ENCODE measurements at regions not wholly inside any gene's neighbourhood (a gene's known extent, or its start where the extent isn't known, plus 50 kb on each side); places are given as distances from the start of the nearest gene placed in this dataset.

- TF ChIP-seq EZH2phosphoT487 (IDR thresholded peaks at IDR 0.05; ENCODE audit: borderline replicate concordance, low read length) (no peak), CTCF (IDR thresholded peaks at IDR 0.05; ENCODE audit: low read depth, low read length, poor library complexity, severe bottlenecking) (no peak)
- H3K4me3 ChIP-seq (ENCODE audit: low read length): no peak overlapping the region
- no peaks in the 10 kb centered on the region for H3K4me1 ChIP-seq (ENCODE audit: control insufficient read depth, low read length)
- H4K20me1 ChIP-seq (ENCODE audit: control insufficient read depth, insufficient read depth, low read depth, low read length): no peaks in the 10 kb centered on the region
- H3F3A ChIP-seq (ENCODE audit: control insufficient read depth, insufficient read depth): no peaks in the 10 kb centered on the region
- H3K27ac ChIP-seq (ENCODE audit: low read depth, low read length): no peak overlapping the region
- no peaks in the 10 kb centered on the region for H3K9me2 ChIP-seq (replicated peaks; ENCODE audit: control insufficient read depth, low read length)
- H3K36me3 ChIP-seq (ENCODE audit: control insufficient read depth, low read length): no peaks in the 10 kb centered on the region
- H3K9me3 ChIP-seq (ENCODE audit: control insufficient read depth, insufficient read depth, low read length): no peaks in the 10 kb centered on the region
- H3K79me2 ChIP-seq (ENCODE audit: control insufficient read depth, low read length): no peaks in the 10 kb centered on the region
- H3K4me2 ChIP-seq (ENCODE audit: low read length): no peak overlapping the region
- no peaks in the 10 kb centered on the region for H3K27me3 ChIP-seq (ENCODE audit: control insufficient read depth, low read length)
Measured at GRCh38 chr2:10985901-10986535, 74.3 kb downstream of the KCNF1 start.

GRCh38 chr2:10987439-10987838, 75.7 kb downstream of the KCNF1 start:
- H3K27me3 ChIP-seq (ENCODE audit: control insufficient read depth, low read length): no peaks in the 10 kb centered on the region
- H3K9me2 ChIP-seq (replicated peaks; ENCODE audit: control insufficient read depth, low read length): no peaks in the 10 kb centered on the region
- H3K9me3 ChIP-seq (ENCODE audit: control insufficient read depth, insufficient read depth, low read length): no peaks in the 10 kb centered on the region
- no peaks in the 10 kb centered on the region for H4K20me1 ChIP-seq (ENCODE audit: control insufficient read depth, insufficient read depth, low read depth, low read length)
- no peaks in the 10 kb centered on the region for H3K79me2 ChIP-seq (ENCODE audit: control insufficient read depth, low read length)
- no peak overlapping the region for H3K27ac ChIP-seq (ENCODE audit: low read depth, low read length)
- H3K4me2 ChIP-seq (ENCODE audit: low read length): no peak overlapping the region
- no peaks in the 10 kb centered on the region for H3K4me1 ChIP-seq (ENCODE audit: control insufficient read depth, low read length)
- H3K36me3 ChIP-seq (ENCODE audit: control insufficient read depth, low read length): no peaks in the 10 kb centered on the region
- no peaks in the 10 kb centered on the region for H3F3A ChIP-seq (ENCODE audit: control insufficient read depth, insufficient read depth)
- H3K4me3 ChIP-seq (ENCODE audit: low read length): no peak overlapping the region
- TF ChIP-seq CTCF (IDR thresholded peaks at IDR 0.05; ENCODE audit: low read depth, low read length, poor library complexity, severe bottlenecking): no peak
- no peak for TF ChIP-seq EZH2phosphoT487 (IDR thresholded peaks at IDR 0.05; ENCODE audit: borderline replicate concordance, low read length)

- H3K4me3 ChIP-seq (ENCODE audit: low read length): no peak overlapping the region
- no peaks in the 10 kb centered on the region for H3K36me3 ChIP-seq (ENCODE audit: control insufficient read depth, low read length)
- H3K4me2 ChIP-seq (ENCODE audit: low read length): no peak overlapping the region
- TF ChIP-seq CTCF (IDR thresholded peaks at IDR 0.05; ENCODE audit: low read depth, low read length, poor library complexity, severe bottlenecking) (no peak), EZH2phosphoT487 (IDR thresholded peaks at IDR 0.05; ENCODE audit: borderline replicate concordance, low read length) (no peak)
- no peaks in the 10 kb centered on the region for H3K4me1 ChIP-seq (ENCODE audit: control insufficient read depth, low read length)
- no peak overlapping the region for H3K27ac ChIP-seq (ENCODE audit: low read depth, low read length)
- H3K79me2 ChIP-seq (ENCODE audit: control insufficient read depth, low read length): no peaks in the 10 kb centered on the region
- H4K20me1 ChIP-seq (ENCODE audit: control insufficient read depth, insufficient read depth, low read depth, low read length): no peaks in the 10 kb centered on the region
- no peaks in the 10 kb centered on the region for H3K27me3 ChIP-seq (ENCODE audit: control insufficient read depth, low read length)
- H3F3A ChIP-seq (ENCODE audit: control insufficient read depth, insufficient read depth): no peaks in the 10 kb centered on the region
- no peaks in the 10 kb centered on the region for H3K9me3 ChIP-seq (ENCODE audit: control insufficient read depth, insufficient read depth, low read length)
- H3K9me2 ChIP-seq (replicated peaks; ENCODE audit: control insufficient read depth, low read length): no peaks in the 10 kb centered on the region
Measured at GRCh38 chr2:10987861-10988260, 76.1 kb downstream of the KCNF1 start.
